NT2/D1 (cell line): ENCODE measurements at regions not wholly inside any gene's neighbourhood (a gene's known extent, or its start where the extent isn't known, plus 50 kb on each side); places are given as distances from the start of the nearest gene placed in this dataset.

Source experiments
- SUZ12 ChIP-seq: IDR thresholded peaks from 2 replicates; pipeline ENCODE4 v1.6.1; 2011; ENCODE audit not compliant: insufficient read length, insufficient read depth; ENCODE audit errors: extremely low read depth
- YY1 ChIP-seq: IDR thresholded peaks from 2 replicates; pipeline ENCODE4 v1.6.1; 2011; ENCODE audit not compliant: insufficient read length, insufficient read depth
- ZNF274 ChIP-seq: IDR thresholded peaks from 2 replicates; pipeline ENCODE4 v1.6.1; 2011; ENCODE audit warnings: mild to moderate bottlenecking, low read depth, low read length

DNA sequence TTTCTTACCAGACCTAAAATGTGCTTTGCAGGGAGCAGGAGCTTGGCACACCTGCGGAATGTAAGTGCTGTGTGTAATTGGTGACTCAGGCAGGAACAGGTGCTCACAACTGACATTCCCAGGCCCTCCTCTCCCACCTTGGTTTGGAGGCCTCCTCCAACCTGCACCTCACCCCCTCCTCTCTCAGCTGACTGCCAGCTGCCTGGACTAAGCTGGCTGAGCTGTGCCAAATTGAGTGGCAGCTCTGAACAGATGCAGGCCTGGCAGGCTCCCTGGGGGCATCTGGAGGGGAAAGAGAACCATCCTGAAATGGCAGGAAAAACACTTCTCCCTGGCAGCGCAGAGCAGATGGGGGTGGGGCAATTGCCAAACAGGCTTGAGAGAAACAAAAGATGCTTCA is 91.7 kb upstream of the PGBD5 start:
- TF ChIP-seq YY1 = no peak
- TF ChIP-seq ZNF274 = no peak
- TF ChIP-seq SUZ12 = no peak
